OCI-LY1 (cell line): ENCODE measurements at regions not wholly inside any gene's neighbourhood (a gene's known extent, or its start where the extent isn't known, plus 50 kb on each side); places are given as distances from the start of the nearest gene placed in this dataset.

Experiments
- CTCF ChIP-seq: fragments of 200-600 bp; sonication (generic), shearing (Covaris generic); IDR thresholded peaks from 2 replicates; pipeline ENCODE4 v1.5.1; 2017; ENCODE audit warnings: mild to moderate bottlenecking, antibody characterized with exemption, low read length, moderate library complexity, mixed read lengths
- EZH2 ChIP-seq: fragments of 200-600 bp; sonication (generic), shearing (Covaris generic); IDR thresholded peaks from 2 replicates; pipeline ENCODE4 v1.8.0; 2017; ENCODE audit warnings: borderline replicate concordance, mixed run types, mild to moderate bottlenecking, antibody characterized with exemption, low read length, moderate library complexity, mixed read lengths

GRCh38 chr5:67724412-67725135 lies 491.0 kb upstream of the PIK3R1 start:
- TF ChIP-seq EZH2 (no peak), CTCF (no peak)
